GM21619 (cell line): ENCODE measurements at regions not wholly inside any gene's neighbourhood (a gene's known extent, or its start where the extent isn't known, plus 50 kb on each side); places are given as distances from the start of the nearest gene placed in this dataset.

Source experiments
- ATAC-seq: cut with Tn5 transposase; IDR thresholded peaks from one replicate; pipeline ENCODE4 v1.9.1; 2021; ENCODE audit not compliant: unreplicated experiment

DNA sequence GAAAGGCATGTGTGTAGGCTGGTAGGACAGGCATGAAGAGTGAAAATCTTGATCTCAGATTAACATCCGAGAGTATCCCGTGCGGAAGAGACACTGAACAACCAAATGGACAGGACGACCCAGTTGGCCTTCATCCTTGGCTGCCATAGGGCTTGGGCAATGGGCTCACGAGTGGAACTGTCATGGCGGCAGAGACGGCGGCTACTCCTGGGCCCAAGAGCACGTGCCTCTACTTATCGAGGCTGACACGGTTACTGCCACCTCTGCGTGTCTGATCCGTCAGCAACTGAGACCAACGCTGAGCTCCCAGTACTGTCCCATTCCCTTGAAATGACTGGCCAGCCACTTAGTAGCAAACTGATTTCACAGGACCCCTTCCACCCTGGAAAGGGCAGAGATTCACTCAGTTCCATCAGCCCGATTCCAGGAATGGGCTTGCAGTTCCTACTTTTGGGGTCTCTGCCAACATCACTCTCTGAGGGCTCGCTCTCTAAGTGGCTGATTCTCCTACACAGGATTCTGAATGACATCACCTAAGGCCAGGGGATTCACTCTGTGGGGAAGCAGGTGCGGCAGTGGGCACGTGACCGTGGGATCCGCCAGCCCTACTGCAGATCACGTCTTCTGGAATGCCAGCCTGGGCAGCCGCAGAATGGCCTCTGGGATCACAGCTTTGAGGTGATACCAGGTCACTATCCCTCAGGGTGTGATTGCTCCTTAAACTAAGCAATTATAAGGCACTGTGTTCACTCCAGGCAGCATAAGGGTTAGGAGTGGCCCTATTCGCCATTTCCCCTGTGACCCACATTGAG is 97.8 kb downstream of the RPS6KA4 start:
- ATAC-seq, result no peak

DNA sequence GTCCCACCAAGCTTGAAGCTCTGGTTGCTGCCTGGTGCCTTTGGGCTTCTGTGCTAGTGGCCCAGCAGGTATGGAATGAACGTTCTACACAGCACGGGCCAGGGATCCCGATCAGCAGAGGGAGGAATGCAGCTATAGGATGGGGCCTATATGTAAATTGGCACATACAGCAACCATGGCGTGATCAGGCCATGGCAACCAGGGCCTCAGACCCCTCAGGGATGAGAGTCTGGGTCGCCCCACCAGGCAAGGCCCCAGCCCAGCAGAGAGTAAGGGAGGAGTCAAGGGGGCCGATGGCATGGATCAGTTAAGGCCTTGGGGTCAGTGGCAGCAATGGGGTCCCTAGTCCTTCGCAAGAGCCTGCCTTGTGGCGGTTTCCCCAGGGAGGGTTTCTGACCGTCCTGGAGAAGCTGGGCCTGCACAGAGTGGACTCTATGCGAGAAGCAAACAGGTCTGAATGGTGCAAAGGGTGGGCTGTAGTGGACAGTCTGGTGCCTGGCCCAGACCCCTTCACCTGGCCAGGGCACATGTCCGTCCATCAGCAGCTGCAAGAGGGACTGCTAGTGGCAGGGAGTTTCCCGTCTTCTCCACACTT is 98.2 kb upstream of the SLC22A11 start:
- ATAC-seq, result no peak

DNA sequence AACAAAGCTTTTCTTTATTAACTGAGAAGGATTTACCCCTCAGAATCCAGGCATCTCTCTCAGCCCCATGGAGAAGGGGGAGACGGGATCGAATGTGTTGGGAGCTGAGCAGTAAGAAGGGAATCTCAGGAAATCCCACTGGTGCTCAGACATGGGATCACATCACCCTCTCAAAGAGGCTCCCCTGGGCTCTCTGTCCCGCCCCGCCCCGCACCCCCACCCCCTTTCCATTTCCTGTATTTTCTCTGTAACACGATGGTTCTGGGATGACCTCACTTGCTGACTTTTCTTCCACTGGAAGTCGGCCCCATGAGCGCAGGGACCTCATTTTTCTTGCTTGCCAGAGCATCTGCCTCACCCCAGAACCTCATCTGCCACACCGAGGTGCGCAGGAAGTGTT is 96.7 kb upstream of the SLC22A11 start:
- no peak for ATAC-seq

DNA sequence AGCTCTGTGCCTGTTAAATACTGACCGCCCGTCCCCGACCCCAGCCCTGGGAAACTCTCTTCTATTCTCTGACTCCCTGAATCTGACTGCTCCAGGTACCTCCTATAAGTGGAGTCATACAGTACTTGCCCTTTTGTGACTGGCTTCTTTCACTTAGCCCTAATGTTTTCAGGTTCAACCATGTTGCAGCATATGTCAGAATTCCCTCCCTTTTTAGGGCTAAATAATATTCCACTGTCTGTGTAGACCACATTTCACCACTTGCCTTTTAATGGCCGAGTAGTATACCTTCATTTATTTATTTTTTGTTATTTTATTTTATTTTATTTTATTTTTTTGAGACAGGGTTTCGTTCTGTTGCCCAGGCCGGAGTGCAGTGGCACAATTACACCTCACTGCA is 96.1 kb upstream of the SLC22A11 start:
- ATAC-seq, result no peak

DNA sequence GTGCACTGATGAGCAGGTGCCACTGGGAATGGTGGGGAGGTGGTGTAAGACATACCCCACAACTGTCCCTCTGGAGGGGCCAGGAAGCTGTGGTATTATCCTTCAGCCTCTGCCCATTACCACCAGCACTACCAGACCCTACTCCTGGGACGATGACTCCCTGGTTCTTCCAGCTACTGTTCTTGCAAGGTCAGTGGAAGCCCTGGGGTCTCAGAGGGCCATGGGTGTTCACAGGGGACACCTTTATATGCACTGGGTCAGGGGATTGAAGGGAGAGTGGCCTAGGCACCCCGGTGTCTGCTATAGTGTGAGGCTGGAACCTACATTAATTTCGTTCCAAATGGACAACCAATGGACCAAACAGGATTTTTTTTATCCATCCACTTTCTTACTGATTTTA is 94.7 kb upstream of the SLC22A11 start:
- ATAC-seq, result no peak

DNA sequence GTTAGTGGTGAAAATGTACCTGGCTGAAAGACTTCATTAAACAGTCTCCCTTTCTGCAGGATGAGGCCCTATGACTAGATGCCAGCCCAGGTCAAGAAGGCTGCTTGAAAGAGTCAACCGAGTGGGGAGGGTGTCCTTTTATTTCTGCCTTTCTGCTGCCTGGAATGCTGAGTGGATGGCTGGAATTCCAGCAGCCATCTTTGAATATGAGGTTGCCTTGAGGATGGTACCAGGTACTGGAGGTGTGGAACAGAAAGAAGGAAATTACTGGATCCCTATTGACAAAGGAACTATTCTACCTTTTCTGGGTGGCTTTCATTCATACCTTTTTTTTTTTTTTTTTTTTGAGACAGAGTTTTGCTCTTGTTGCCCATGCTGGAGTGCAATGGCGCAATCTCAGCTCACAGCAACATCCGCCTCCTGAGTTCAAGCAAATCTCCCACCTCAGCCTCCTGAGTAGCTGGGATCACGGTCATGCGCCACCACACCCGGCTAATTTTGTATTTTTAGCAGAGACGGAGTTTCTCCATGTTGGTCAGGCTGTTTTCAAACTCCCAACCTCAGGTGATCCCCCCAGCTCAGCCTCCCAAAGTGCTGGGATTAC is 89.5 kb upstream of the SLC22A11 start:
- no peak for ATAC-seq

DNA sequence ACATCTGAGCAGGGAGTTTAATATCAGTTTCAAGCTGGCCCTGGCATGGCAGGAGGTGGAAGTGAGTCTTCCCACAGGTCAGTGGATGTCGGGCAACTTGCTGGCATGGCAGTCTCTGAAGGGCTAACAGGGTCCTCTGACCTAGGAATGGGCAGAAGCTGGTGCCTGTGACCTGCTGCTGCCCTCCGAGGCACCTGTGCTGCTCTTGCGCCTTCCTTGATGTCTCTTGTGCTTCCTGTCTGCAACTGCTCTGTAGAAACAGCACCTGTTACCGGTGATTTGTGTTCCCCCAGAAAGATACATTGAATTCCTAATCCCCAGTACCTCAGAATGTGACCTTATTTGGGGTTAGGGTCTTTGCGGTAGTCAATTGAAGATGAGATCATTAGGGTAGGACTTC is 86.5 kb upstream of the SLC22A11 start:
- no peak for ATAC-seq

DNA sequence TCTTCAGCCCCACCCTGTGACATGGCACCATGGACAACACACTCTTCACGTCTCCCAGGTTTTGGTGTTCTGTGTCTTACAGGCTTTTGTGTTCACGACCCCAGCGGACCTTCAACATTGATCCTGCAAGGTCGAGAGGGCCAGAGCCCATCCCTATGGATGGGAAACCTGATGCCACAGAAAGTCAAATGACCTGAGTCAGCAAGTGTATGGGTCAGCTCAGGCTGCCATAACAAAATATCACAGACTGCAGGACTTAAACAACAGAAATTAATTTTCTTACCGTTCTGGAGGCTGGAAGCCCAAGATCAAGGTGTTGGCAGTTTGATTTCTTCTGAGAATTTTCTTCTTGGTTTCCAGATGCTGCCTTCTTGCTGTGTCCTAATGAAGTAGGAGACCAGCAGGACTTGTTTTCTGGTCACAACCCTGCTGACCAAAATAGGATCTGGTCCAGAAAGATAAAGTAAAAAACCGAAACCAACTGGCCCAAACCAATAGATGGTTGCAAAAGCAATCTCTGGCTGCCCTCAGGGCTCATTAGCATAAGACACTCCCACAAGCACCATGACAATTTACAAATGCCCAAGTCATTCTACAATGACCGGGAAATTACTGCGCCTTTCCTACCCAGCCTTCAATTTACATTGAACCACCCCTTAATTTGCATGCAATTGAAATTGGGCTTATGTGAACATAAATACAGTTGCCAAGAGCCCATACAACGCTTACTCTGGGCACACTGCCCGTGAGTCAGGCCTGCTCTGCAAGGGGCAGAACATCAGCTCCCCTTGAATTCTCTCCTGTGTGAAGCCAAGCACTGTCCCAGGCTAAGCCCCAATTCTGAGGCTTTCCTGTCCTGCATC is 82.9 kb upstream of the SLC22A11 start:
- no peak for ATAC-seq

DNA sequence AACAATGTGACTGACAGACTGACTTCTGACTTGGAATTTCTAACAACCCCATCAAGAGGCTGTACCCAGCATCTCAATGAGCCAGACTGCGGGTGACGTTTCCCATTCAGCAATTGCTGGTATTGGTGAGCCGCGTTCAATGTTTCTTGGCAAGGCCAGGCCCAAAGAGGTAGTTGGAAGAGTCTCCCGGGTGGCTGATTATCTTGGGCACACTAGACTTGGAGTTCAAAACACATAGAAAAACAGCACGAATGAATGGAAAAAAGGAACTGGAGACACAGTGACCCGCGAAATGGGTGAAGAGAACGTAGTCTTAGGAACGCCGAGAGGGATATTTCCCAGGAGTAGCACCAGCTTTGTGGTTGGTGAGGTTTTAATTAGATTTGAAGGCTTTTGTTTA is 81.1 kb upstream of the SLC22A11 start:
- no peak for ATAC-seq

DNA sequence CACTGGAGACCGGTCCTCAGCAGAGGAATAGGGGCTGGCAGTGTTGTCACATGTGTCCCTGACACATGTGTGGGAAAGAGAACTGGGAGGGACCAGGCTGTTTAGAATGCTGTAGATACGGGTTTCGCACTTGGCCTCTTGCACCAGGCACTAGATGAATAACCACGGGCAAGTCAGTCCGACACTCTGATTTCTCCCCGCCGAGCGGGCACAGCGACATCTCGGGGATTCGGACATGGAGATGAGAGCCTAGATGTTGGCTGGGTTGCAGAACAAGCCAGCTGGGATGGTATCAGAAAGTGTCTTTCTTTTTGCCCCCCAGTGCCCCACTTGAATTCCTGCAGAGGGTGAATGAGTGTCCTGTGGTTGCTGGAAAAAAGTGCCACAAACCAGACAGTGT is 80.6 kb upstream of the SLC22A11 start:
- ATAC-seq, result no peak

DNA sequence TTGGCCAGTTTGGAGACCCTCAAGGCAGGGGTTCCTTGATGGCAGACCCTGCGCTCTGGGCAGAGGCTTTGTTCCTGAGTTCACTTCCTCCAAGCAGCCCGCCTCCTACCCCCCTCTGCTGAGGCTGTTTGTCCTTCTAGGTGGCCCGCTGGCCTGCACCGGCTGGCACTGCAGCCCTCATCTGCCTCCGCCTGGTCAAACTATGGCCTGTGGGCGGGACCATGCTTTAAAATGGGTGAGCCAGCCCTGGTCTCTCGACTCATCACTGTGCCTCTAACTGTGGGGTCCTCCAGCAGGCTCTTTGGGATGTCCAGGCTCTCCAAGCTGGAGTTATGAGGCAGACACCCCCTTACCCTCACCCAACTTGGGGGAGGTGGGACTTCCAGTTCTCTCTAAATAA is 78.9 kb upstream of the SLC22A11 start:
- ATAC-seq, result no peak

DNA sequence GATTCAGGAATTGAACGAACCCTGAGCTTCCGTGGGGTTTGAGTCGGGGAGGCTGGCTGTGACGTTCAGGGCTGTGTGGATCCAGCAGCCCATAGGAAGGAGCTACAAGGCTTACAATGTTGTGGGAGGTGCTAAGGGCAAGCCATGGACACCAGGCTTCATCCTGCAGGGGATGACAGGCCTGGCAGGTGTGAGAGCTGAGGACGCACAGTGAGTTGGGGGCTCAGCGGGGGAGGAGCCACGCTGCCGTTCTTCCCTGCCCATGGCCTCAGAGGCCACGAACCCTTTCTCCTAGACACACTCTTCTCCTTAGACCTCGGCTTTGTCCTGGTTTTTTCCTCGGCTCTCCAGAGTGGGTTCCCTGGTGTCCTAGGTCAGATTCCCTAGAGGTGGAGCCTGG is 78.1 kb upstream of the SLC22A11 start:
- ATAC-seq, result no peak

DNA sequence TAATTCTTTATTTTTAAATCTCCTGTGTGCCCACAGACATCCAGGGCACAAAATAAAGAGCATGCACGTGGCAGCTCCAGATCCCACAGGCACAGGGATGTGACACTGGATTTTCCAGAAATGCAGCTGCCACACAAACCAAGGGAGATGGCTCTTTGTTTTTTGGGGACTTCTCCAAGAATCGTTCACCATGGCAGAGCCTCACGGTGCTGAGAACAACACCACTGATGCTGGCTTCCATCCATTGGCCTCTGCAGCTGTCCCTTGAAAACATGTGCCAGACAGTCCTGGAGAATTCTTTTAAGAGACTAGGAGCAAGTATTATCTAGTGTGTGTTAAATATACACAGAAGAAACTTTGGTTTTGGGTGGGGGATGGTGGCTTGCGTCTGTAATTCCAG is 73.2 kb upstream of the SLC22A11 start:
- no peak for ATAC-seq

DNA sequence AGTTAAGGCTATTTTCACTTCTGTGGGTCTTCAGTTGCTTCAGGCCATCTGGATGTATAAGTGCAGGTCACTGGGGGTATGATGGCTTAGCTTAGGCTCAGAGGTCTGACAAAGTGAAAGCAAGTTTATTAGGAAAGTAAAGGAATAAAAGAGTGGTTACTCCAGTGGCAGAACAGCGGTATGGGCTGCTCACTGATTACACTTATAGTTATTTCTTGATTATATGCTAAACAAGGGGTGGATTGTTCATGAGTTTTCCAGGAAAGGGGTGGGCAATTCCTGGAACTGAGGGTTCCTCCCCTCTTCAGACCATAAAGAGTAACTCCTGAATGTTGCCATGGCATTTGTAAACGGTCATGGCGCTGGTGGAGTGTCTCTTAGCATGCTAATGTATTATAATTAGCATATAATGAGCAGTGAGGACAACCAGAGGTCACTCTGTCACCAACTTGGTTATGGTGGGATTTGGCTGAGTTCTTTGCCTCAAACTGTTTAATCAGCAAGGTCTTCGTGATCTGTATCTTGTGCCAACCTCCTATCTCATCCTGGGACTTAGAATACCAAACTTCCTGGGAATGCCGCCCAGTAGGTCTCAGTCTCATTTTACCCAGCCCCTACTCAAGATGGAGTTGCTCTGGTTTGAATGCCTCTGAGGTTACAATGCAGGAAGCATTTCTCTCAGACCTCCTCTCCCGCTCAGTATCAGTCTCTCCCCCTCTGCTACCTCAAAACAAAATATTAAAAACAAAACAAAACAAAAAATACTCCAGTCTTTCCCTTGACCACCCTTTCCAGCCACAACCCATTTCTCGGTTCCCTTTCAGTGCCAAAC is 71.3 kb upstream of the SLC22A11 start:
- no peak for ATAC-seq

DNA sequence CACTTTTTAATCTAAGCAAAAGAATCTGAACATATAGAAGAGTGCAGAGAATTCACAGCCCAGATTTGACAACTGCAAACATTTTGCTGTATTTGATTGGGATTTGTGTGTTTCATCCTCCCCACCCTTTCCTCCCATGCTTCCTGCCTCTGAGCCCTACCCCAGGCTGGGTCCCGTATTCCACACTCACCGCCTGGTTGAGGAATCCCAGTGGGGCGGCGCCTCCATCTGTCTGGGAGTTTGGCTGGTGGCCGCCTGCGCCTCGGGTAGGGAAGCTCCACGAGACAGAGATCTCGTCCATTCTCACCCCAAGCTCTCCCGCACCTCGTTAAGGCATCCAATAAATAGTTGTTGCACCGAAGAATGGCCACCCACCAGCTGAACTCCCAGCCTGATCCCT is 70.7 kb upstream of the SLC22A11 start:
- ATAC-seq, result no peak

DNA sequence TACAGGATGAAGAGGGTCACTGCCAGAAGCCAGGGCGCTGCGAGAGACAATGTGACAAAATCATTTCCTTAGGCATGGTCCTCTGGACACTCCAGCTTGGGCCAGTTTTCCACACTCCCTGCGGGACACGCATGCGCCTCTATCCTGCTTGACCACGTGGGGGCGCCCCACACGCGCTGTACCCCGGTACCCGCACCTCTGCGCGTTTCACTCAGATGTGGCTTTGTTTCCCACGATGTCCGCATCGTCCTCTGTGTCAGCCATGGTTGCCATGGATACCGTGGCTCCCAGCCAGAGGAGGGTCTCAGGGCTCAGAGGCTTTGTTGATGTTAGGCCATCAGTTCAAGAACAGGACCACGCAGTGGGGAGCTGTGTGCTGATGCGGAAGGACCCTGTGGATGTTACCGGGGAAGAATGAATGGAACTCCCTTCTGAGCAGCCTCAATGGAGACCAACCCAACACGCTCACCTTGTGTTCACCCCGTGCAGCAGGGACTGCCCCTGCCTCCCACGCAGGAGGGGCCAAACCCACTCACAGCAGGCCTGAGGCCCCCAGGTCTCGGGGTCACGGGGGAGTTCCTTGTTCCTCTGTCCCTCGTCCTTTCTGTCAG is 65.8 kb upstream of the SLC22A11 start:
- ATAC-seq, result no peak

DNA sequence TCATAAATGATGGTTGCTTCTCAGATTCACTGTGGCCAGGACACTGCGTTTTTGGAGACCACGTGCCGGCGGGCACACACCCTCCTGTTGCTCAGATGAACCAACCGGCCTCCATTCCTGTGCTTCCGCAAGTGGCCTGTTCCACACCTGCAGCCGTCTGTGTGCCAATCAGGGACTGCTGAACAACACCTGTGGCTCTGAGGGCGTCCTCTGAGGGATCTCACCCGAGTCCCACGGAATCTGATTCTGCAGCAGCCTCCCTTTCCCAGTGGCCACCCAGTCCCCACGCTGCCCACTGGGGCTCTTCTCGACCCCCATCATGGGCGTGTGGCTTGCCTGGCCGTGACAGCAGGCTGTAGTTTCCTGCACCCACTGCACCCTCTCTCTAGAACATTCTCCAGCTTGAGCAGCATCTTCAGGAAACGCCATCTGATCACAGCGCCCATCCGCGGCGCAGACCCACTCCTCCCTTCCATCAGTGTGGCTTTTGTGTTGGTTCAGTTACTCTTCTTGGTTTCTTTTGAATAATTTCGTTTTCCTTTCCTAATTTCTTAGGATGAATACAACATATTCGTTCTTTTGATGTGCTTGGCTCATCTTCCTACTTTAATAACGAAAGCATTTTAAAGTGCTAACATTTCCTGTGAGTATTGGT is 65.1 kb upstream of the SLC22A11 start:
- no peak for ATAC-seq

DNA sequence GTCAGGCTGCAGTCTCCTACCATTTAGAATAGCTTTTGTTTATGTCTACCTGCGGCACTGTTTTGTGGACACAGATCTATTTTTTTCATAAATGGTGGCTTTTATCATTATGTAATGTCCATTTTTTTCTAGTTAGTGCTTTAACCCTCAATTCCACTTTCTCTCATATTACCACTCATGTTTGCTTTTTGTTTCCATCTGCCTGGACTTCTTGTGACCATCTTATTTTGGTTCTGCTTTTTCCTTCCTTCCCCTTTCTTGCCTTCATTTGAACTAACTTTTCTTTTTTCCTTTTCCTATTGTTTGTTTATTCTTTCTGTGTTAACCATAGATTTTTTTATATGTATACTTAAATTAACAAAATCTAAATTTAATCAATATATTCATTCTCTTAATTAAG is 63.2 kb upstream of the SLC22A11 start:
- ATAC-seq, result no peak

DNA sequence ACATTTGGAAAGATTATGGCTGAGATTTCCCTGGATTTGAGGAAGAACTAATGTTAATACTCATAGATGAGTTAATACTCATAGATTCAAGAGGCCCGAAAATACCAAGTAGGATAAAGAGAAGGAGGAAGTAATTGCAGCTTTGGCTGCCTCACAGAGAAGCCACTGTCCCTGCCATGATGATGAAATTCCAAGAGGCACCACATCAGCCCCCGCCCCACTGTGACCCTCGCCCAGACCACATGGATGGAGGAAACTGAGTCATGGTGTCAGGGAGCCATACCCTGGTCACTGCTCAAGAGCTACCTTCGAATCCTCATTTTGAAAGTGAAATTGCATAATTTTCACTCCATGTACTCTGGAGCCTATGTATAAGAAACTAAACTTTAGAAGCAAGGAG is 57.6 kb upstream of the SLC22A11 start:
- no peak for ATAC-seq
